ENCODE measurements at regions not wholly inside any gene's neighbourhood (a gene's known extent, or its start where the extent isn't known, plus 50 kb on each side); places are given as distances from the start of the nearest gene placed in this dataset.

GRCh38 chr5:92248518-92248917 lies 865.4 kb upstream of the ARRDC3 start:
- no peak for TF ChIP-seq CTCF (IDR thresholded peaks at IDR 0.05; ENCODE audit: insufficient read depth, low read length)
- TF ChIP-seq GABPA (IDR thresholded peaks at IDR 0.05; ENCODE audit: low read depth) = no peak

Data from HL-60 (cell line).